Fibroblast of mammary gland (primary cell): ENCODE measurements at regions not wholly inside any gene's neighbourhood (a gene's known extent, or its start where the extent isn't known, plus 50 kb on each side); places are given as distances from the start of the nearest gene placed in this dataset.
"Not testable (repeated sequence)": the region's sequence is repeated elsewhere in the genome, so short reads cannot be mapped to it uniquely, and the experiment has no call there.

Experiments used
- DNase-seq: peaks from one replicate; pipeline ENCODE4 v3.0.0-alpha.2; 2010; ENCODE audit warnings: low read depth
- H3K4me3 ChIP-seq: 2 replicates; pipeline ENCODE4 v1.5.1; 2011; ENCODE audit warnings: low read depth, mild to moderate bottlenecking, low read length, moderate library complexity; ENCODE audit not compliant: control insufficient read depth
- TF ChIP-seq, protein P1 (sequence below): conservative IDR thresholded peaks from 2 replicates; pipeline ENCODE4 v1.5.1; 2011; ENCODE audit warnings: low read depth, low read length, inconsistent platforms; ENCODE audit not compliant: control insufficient read depth, insufficient read depth

DNA sequence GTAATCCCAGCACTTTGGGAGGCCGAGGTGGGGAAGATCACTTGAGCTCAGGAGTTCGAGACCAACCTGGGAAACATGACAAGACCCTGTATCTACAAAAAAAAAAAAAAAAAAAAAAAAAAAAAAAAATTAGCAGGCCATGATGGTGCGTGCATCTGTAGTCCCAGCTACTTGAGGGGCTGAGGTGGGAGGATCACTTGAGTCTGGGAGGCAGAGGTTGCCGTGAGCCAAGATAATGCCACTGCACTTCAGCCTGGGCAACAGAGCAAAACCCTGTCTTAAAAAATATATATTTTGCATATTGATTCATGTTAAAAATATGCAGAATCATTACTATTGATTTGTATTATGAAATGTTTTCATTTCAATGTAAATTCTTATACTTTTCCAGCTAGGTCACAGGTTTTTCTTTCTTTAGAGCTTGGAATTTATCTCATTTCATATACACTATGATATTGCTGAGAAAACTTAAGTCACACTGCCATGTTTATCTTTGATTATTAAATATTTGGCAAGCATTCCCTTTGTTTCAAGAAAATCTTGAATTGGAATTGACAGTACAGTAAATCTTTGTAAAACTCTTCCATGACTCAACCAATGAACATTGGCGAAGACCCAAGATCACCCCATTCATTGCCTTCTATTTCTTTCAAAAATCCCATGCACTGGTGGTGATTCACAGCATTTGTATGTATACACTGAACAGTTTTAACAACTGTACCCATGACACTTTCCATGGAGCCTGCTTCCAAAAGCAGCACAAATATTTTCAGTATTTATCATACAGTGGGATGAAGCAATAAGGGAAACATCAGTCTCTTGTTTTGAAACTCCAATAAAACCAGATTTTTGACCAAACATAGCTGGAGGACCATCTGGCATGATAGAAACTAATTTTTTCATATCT, 83.5 kb upstream of the TNRC6A start:
- no peak overlapping the region for H3K4me3 ChIP-seq
- DNase-seq: peak; percentile 100
- TF ChIP-seq, protein P1, sequence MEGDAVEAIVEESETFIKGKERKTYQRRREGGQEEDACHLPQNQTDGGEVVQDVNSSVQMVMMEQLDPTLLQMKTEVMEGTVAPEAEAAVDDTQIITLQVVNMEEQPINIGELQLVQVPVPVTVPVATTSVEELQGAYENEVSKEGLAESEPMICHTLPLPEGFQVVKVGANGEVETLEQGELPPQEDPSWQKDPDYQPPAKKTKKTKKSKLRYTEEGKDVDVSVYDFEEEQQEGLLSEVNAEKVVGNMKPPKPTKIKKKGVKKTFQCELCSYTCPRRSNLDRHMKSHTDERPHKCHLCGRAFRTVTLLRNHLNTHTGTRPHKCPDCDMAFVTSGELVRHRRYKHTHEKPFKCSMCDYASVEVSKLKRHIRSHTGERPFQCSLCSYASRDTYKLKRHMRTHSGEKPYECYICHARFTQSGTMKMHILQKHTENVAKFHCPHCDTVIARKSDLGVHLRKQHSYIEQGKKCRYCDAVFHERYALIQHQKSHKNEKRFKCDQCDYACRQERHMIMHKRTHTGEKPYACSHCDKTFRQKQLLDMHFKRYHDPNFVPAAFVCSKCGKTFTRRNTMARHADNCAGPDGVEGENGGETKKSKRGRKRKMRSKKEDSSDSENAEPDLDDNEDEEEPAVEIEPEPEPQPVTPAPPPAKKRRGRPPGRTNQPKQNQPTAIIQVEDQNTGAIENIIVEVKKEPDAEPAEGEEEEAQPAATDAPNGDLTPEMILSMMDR: no peak

DNA sequence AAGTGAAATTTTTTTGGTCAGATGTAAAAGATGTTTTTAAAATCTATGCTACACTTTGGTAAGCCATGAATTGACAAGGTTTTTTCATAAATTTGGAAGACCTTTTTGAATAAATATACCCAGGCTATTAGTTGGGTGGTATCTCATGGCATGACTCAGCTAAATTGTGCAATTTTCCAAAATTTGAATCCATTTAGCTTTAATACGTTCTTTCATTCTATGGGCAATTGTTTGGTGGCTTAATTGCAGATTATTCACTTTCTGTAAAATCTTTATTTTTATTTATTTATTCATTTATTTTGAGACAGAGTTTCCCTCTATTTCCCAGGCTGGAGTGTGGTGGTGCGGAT, 82.8 kb upstream of the TNRC6A start:
- TF ChIP-seq, protein P1: no peak
- DNase-seq: no peak
- H3K4me3 ChIP-seq: no peak overlapping the region

DNA sequence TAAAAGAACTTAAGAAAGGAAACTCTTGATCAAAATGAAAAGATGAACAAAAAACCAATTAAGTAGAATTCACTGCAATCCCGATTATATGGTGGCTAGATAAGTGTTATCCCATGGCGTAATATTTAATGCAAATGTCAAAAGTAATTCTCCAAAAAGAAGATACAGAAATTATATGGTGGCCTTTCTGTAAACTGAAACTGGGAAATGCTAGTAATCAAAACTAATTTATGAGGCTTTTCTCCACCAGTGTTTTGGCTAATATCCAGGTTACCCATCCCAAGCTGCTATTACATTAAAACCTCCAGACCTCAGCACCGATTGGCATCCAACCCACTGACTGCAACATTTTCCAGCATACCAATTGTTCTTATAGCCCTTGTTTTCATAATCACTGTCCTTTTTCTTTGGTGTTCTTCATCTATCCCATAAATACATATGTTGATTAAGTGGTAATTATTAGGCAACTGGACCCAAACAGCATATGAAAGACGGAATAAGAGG, 77.2 kb upstream of the TNRC6A start:
- TF ChIP-seq, protein P1: no peak
- no peak for DNase-seq
- no peak overlapping the region for H3K4me3 ChIP-seq

- no peak overlapping the region for H3K4me3 ChIP-seq
- TF ChIP-seq, protein P1: no peak
- DNase-seq: no peak
These were observed 76.6 kb upstream of the TNRC6A start for GRCh38 chr16:24652803-24653202.

GRCh38 chr16:24653725-24654124, 75.7 kb upstream of the TNRC6A start:
- no peak for DNase-seq
- TF ChIP-seq, protein P1: no peak
- no peak overlapping the region for H3K4me3 ChIP-seq

DNA sequence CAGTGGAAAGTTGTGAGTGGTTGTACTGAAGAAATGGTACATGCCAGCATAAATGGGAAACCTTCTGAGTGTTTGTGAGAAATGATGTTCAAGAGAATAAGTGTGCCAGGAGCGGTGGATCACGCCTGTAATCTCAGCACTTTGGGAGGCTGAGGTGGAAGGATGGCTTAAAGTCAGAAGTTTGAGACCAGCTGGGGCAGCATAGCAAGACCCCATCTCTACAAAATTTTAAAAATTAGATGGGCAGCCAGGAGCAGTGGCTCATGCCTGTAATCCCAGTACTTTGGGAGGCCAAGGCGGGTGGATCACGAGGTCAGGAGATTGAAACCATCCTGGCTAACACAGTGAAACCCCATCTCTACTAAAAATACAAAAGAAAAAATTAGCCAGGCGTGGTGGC, 63.5 kb upstream of the TNRC6A start:
- DNase-seq, H3K4me3 ChIP-seq: not testable (repeated sequence)

DNA sequence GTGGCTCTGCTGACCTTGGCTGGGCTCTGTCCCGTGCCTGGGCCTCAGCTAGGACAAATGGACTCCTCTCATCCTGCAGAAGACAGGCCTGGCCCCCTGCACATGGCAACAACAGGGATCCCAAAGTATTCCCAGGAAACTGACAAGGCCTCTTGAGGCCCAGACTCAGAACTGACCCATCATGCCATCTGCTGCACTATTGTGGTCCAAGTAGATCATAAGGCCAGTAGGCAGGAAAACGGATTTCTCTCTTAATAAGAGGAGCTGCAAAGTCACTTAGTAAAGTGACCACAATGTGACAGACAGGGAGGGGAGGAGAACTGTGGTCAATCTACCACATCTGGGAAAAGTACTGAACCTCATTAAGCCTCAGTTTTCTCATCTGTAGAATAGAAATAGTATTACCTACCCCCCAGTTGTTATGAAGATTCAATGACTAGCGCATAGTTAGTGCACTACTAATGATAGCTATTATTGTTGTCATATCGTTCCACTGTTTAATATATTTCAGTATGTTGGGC, 62.1 kb upstream of the TNRC6A start:
- TF ChIP-seq, protein P1: no peak
- H3K4me3 ChIP-seq: no peak overlapping the region
- no peak for DNase-seq
